ENCODE measurements at regions not wholly inside any gene's neighbourhood (a gene's known extent, or its start where the extent isn't known, plus 50 kb on each side); places are given as distances from the start of the nearest gene placed in this dataset.
"Not testable (repeated sequence)": the region's sequence is repeated elsewhere in the genome, so short reads cannot be mapped to it uniquely, and the experiment has no call there.

- TF ChIP-seq, protein P1, sequence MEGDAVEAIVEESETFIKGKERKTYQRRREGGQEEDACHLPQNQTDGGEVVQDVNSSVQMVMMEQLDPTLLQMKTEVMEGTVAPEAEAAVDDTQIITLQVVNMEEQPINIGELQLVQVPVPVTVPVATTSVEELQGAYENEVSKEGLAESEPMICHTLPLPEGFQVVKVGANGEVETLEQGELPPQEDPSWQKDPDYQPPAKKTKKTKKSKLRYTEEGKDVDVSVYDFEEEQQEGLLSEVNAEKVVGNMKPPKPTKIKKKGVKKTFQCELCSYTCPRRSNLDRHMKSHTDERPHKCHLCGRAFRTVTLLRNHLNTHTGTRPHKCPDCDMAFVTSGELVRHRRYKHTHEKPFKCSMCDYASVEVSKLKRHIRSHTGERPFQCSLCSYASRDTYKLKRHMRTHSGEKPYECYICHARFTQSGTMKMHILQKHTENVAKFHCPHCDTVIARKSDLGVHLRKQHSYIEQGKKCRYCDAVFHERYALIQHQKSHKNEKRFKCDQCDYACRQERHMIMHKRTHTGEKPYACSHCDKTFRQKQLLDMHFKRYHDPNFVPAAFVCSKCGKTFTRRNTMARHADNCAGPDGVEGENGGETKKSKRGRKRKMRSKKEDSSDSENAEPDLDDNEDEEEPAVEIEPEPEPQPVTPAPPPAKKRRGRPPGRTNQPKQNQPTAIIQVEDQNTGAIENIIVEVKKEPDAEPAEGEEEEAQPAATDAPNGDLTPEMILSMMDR (IDR thresholded peaks at IDR 0.05), result no peak
- TF ChIP-seq POLR2A (IDR thresholded peaks at IDR 0.05), result no peak
- WGBS, 2 donors, result 80 to 97% methylated on average over 2 of the region's 2 CpGs
These were observed 283.9 kb upstream of the FGF13 start for GRCh38 chrX:138995458-138995857.

DNA sequence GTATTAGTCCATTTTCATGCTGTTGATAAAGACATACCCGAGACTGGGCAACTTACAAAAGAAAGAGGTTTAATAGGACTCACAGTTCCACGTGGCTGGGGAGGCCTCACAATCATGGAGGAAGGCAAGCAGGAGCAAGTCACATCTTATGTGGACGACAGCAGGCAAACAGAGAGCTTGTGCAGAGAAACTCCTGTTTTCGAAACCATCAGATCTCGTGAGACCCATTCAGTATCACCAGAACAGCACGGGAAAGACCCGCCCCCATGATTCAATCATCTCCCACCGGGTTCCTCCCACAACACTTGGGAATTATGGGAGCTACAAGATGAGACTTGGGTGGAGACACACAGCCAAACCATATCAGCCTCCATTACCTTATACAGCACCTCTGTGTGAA lies 278.9 kb upstream of the FGF13 start:
- H3K9me3 ChIP-seq; intact Hi-C loops (cut with DNase I); H3K4me3 ChIP-seq; H3K27ac ChIP-seq; DNase-seq; H3K27me3 ChIP-seq; H3K4me1 ChIP-seq; H3K36me3 ChIP-seq: not testable (repeated sequence)
- 74 to 85% methylated on average over 7 to 8 of the region's 8 CpGs for WGBS, 2 donors

More at GRCh38 chrX:138995458-138995857, 283.9 kb upstream of the FGF13 start:
- H3K4me1 ChIP-seq, result no peaks in the 10 kb centered on the region
- no peaks in the 10 kb centered on the region for H3K36me3 ChIP-seq
- intact Hi-C loops (cut with DNase I), result no loop called here
- H3K9me3 ChIP-seq, result no peaks in the 10 kb centered on the region
- no peak for DNase-seq
- H3K27ac ChIP-seq, result no peak overlapping the region
- no peak overlapping the region for H3K4me3 ChIP-seq
- H3K27me3 ChIP-seq, result no peaks in the 10 kb centered on the region

DNA sequence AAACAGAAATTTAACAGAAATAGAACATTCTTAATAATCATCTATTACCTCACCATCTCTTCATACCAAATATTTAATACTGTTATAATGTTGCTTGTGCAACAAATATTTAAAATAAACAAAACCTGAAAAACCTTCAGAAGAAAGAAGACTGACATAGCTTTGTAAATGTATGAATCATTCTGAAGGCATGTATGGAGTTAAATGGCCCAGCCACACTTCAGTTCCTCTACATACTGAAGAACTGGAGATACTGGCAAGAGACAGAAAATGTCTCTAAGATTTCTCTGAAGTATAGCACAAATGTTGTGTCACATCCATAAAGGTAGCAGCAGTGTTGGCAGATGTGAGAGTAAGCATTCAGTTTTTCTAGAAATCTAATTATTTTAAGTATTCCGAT lies 275.3 kb upstream of the FGF13 start:
- 84 to 100% methylated on average over 1 of the region's 1 CpG for WGBS, 2 donors
- TF ChIP-seq, protein P1 (IDR thresholded peaks at IDR 0.05), result no peak
- no peak for TF ChIP-seq POLR2A (IDR thresholded peaks at IDR 0.05)
- no peak for DNase-seq

GRCh38 chrX:138986235-138986634 lies 274.7 kb upstream of the FGF13 start:
- intact Hi-C loops (cut with DNase I), result no loop called here
- H3K4me1 ChIP-seq, result no peaks in the 10 kb centered on the region
- H3K9me3 ChIP-seq, result no peaks in the 10 kb centered on the region
- H3K4me3 ChIP-seq, result no peak overlapping the region
- no peak for DNase-seq
- no peaks in the 10 kb centered on the region for H3K27me3 ChIP-seq
- no peak overlapping the region for H3K27ac ChIP-seq
- H3K36me3 ChIP-seq, result no peaks in the 10 kb centered on the region
- TF ChIP-seq, protein P1 (IDR thresholded peaks at IDR 0.05), result no peak
- no peak for TF ChIP-seq POLR2A (IDR thresholded peaks at IDR 0.05)
- whole genome bisulfite sequencing, 2 donors, result 70 to 83% methylated on average over 2 to 3 of the region's 3 CpGs

More for the DNA sequence above, 275.3 kb upstream of the FGF13 start:
- H3K9me3 ChIP-seq, result no peaks in the 10 kb centered on the region
- no peak overlapping the region for H3K27ac ChIP-seq
- no peaks in the 10 kb centered on the region for H3K4me1 ChIP-seq
- no peak overlapping the region for H3K4me3 ChIP-seq
- intact Hi-C loops (cut with DNase I), result no loop called here
- H3K36me3 ChIP-seq, result no peaks in the 10 kb centered on the region
- H3K27me3 ChIP-seq, result no peaks in the 10 kb centered on the region

DNA sequence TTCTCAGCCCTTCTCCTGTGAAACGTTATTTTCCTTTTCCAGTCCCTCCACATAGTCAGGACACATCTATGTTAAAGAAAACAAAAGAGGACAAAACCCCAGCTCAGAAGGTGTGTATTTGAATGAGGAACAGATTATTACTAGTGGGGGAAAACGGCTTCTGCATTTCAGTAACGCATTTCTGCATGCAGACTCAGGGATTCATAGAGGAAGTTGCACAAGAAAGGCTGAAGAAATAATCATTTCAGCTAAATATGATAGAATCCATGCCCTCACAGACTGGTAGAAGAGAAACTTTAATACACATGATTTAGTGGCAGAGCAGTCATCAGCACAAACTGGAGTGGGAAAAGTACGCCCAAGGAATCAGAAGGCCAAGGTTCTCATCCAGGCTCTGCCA lies 270.8 kb upstream of the FGF13 start:
- 70 to 72% methylated on average over 3 to 4 of the region's 4 CpGs for WGBS, 2 donors
- H3K36me3 ChIP-seq, result no peaks in the 10 kb centered on the region
- intact Hi-C loops (cut with DNase I), result no loop called here
- H3K9me3 ChIP-seq, result no peaks in the 10 kb centered on the region
- H3K4me3 ChIP-seq, result no peak overlapping the region
- H3K4me1 ChIP-seq, result no peaks in the 10 kb centered on the region
- TF ChIP-seq, protein P1 (IDR thresholded peaks at IDR 0.05), result no peak
- no peak for TF ChIP-seq POLR2A (IDR thresholded peaks at IDR 0.05)
- no peak overlapping the region for H3K27ac ChIP-seq
- no peak for DNase-seq
- no peaks in the 10 kb centered on the region for H3K27me3 ChIP-seq

GRCh38 chrX:138964501-138964900 lies 253.0 kb upstream of the FGF13 start:
- intact Hi-C loops (cut with DNase I), result no loop called here
- 13 to 26% methylated on average over 1 to 3 of the region's 4 CpGs for WGBS, 2 donors
- no peaks in the 10 kb centered on the region for H3K4me1 ChIP-seq
- H3K27ac ChIP-seq, result no peak overlapping the region
- no peaks in the 10 kb centered on the region for H3K27me3 ChIP-seq
- no peaks in the 10 kb centered on the region for H3K9me3 ChIP-seq
- no peak for DNase-seq
- no peaks in the 10 kb centered on the region for H3K36me3 ChIP-seq
- no peak overlapping the region for H3K4me3 ChIP-seq
- TF ChIP-seq, protein P1 (IDR thresholded peaks at IDR 0.05), result no peak
- TF ChIP-seq POLR2A (IDR thresholded peaks at IDR 0.05), result no peak

- H3K9me3 ChIP-seq; H3K4me3 ChIP-seq; H3K4me1 ChIP-seq; H3K27me3 ChIP-seq; H3K27ac ChIP-seq; H3K36me3 ChIP-seq; DNase-seq; intact Hi-C loops (cut with DNase I): not testable (repeated sequence)
- 77 to 87% methylated on average over 3 of the region's 3 CpGs for WGBS, 2 donors
These were observed 250.9 kb upstream of the FGF13 start for GRCh38 chrX:138962419-138962818.

Measured in esophagus squamous epithelium (tissue), 5 donors.